IMR-90 (cell line): ENCODE measurements at regions not wholly inside any gene's neighbourhood (a gene's known extent, or its start where the extent isn't known, plus 50 kb on each side); places are given as distances from the start of the nearest gene placed in this dataset.

ENCODE experiments used
- ATAC-seq: fragments of 200-7000 bp; cut with Tn5 transposase; 2 replicates; pipeline ENCODE4 v1.9.1; 2020; ENCODE audit warnings: low read depth, mild to moderate bottlenecking, moderate library complexity
- BruUV-seq: library from RNA; stranded (reverse); fragments of 400-500 nt; replicated peaks from 2 replicates; lab custom pipeline; 2021; lab: Mats Ljungman, UMichigan
- CTCF ChIA-PET: fragments of 300-600 bp; formaldehyde crosslinking; extraction: SDS; loops from one replicate; lab custom pipeline; 2021; ENCODE audit warnings: antibody characterized with exemption; lab: Yijun Ruan, JAX
- POLR2A ChIA-PET: fragments of 300-600 bp; sonication (Branson Sonifier 250); formaldehyde crosslinking; loops from one replicate; lab custom pipeline; 2022; ENCODE audit warnings: antibody characterized with exemption; ENCODE audit not compliant: unreplicated experiment; lab: Charles Lee
- DNase-seq: peaks from one replicate; pipeline ENCODE4 v3.0.0; 2013
- H2AFZ ChIP-seq: replicated peaks from 2 replicates; pipeline ENCODE3; 2013; ENCODE audit warnings: low read length, mild to moderate bottlenecking; ENCODE audit not compliant: poor library complexity
- H2AK5ac ChIP-seq: 2 replicates; pipeline ENCODE4 v1.6.1; 2013; ENCODE audit warnings: low read depth, low read length, inconsistent platforms
- H2AK9ac ChIP-seq: replicated peaks from 2 replicates; pipeline ENCODE3; 2013; ENCODE audit warnings: mild to moderate bottlenecking, low read depth, low read length, moderate library complexity; ENCODE audit not compliant: poor library complexity
- H2BK120ac ChIP-seq: 2 replicates; pipeline ENCODE4 v1.6.1; 2013; ENCODE audit warnings: low read depth, low read length, inconsistent platforms
- H2BK15ac ChIP-seq: 3 replicates; pipeline ENCODE4 v1.6.1; 2013; ENCODE audit warnings: low read depth, low read length, inconsistent platforms
- H2BK20ac ChIP-seq: 2 replicates; pipeline ENCODE4 v1.6.1; 2013; ENCODE audit warnings: low read depth, mild to moderate bottlenecking, inconsistent platforms, low read length, moderate library complexity
- H2BK5ac ChIP-seq: 2 replicates; pipeline ENCODE4 v1.6.1; 2013; ENCODE audit warnings: mild to moderate bottlenecking, low read depth, low read length, inconsistent platforms; ENCODE audit not compliant: poor library complexity, severe bottlenecking
- H3K14ac ChIP-seq: replicated peaks from 2 replicates; pipeline ENCODE4 v1.6.1; 2013; ENCODE audit warnings: low read depth, low read length, inconsistent platforms
- H3K18ac ChIP-seq: 2 replicates; pipeline ENCODE4 v1.6.1; 2013; ENCODE audit warnings: low read depth, low read length, control low read depth
- H3K23ac ChIP-seq: 2 replicates; pipeline ENCODE4 v1.6.1; 2013; ENCODE audit warnings: low read depth, low read length, inconsistent platforms
- H3K27ac ChIP-seq: 2 replicates; pipeline ENCODE4 v1.5.1; 2013; ENCODE audit warnings: mild to moderate bottlenecking, control low read depth, low read length; ENCODE audit not compliant: insufficient read depth
- H3K27me3 ChIP-seq: 2 replicates; pipeline ENCODE4 v1.6.1; 2013; ENCODE audit warnings: low read length; ENCODE audit not compliant: control insufficient read depth, insufficient read depth
- H3K36me3 ChIP-seq: 2 replicates; pipeline ENCODE4 v1.6.1; 2013; ENCODE audit warnings: low read length, mixed read lengths; ENCODE audit not compliant: control insufficient read depth, insufficient read depth
- H3K4ac ChIP-seq: 2 replicates; pipeline ENCODE4 v1.6.1; 2013; ENCODE audit warnings: low read depth, low read length, inconsistent platforms
- H3K4me1 ChIP-seq: 2 replicates; pipeline ENCODE4 v1.6.1; 2013; ENCODE audit warnings: low read length, mixed read lengths; ENCODE audit not compliant: control insufficient read depth, insufficient read depth
- H3K4me2 ChIP-seq: 2 replicates; pipeline ENCODE4 v1.6.1; 2013; ENCODE audit warnings: low read depth, mild to moderate bottlenecking, control low read depth, low read length, moderate library complexity
- H3K4me3 ChIP-seq: 2 replicates; pipeline ENCODE4 v1.5.1; 2013; ENCODE audit warnings: low read depth, mild to moderate bottlenecking, control low read depth, low read length, moderate library complexity; ENCODE audit not compliant: insufficient read depth
- H3K56ac ChIP-seq: 2 replicates; pipeline ENCODE4 v1.6.1; 2013; ENCODE audit warnings: low read length, inconsistent platforms; ENCODE audit not compliant: insufficient read depth; ENCODE audit errors: extremely low read depth
- H3K79me1 ChIP-seq, 2 experiments: 2 replicates each; pipeline ENCODE4 v1.6.1; 2013; ENCODE audit warnings: low read length in 2 of 2, inconsistent platforms in 1 of 2, low read depth in 1 of 2
- H3K9ac ChIP-seq: 2 replicates; pipeline ENCODE4 v1.6.1; 2013; ENCODE audit warnings: low read depth, low read length, control low read depth
- H3K9me1 ChIP-seq: 2 replicates; pipeline ENCODE4 v1.6.1; 2013; ENCODE audit warnings: low read length, inconsistent platforms; ENCODE audit not compliant: insufficient read depth
- H3K9me3 ChIP-seq: 2 replicates; pipeline ENCODE4 v1.6.1; 2013; ENCODE audit warnings: low read length; ENCODE audit not compliant: control insufficient read depth, insufficient read depth
- H4K20me1 ChIP-seq: 2 replicates; pipeline ENCODE4 v1.6.1; 2013; ENCODE audit warnings: low read length, inconsistent platforms; ENCODE audit not compliant: insufficient read depth
- H4K5ac ChIP-seq: 2 replicates; pipeline ENCODE4 v1.6.1; 2013; ENCODE audit warnings: mild to moderate bottlenecking, low read depth, low read length, control low read depth
- H4K8ac ChIP-seq, 2 experiments: 2 replicates each; pipeline ENCODE4 v1.6.1; 2013; ENCODE audit warnings: low read depth in 2 of 2, low read length in 2 of 2, control low read depth in 1 of 2, inconsistent platforms in 1 of 2
- H4K91ac ChIP-seq: 2 replicates; pipeline ENCODE4 v1.6.1; 2013; ENCODE audit warnings: low read depth, low read length, inconsistent platforms; ENCODE audit not compliant: insufficient read depth
- BHLHE40 ChIP-seq: fragments of 150-350 bp; IDR thresholded peaks from 2 replicates; pipeline ENCODE4 v1.6.1; 2016; ENCODE audit warnings: mild to moderate bottlenecking, low read depth, low read length
- CEBPB ChIP-seq: IDR thresholded peaks from 2 replicates; pipeline ENCODE4 v1.6.1; 2012; ENCODE audit warnings: low read depth, low read length, improper control_type of control experiment
- CHD1 ChIP-seq: IDR thresholded peaks from 2 replicates; pipeline ENCODE4 v1.6.1; 2012; ENCODE audit warnings: low read depth, low read length, improper control_type of control experiment
- CTCF ChIP-seq: conservative IDR thresholded peaks from 2 replicates; pipeline ENCODE4 v1.5.1; 2012; ENCODE audit warnings: mild to moderate bottlenecking, low read depth, low read length, improper control_type of control experiment
- ELK1 ChIP-seq: fragments of 150-350 bp; IDR thresholded peaks from 2 replicates; pipeline ENCODE4 v1.6.1; 2016; ENCODE audit warnings: low read depth, mild to moderate bottlenecking, low read length, moderate library complexity, borderline replicate concordance
- FOS ChIP-seq: fragments of 150-350 bp; IDR thresholded peaks from 2 replicates; pipeline ENCODE4 v1.6.1; 2016; ENCODE audit warnings: low read depth, low read length
- MAFK ChIP-seq: IDR thresholded peaks from 2 replicates; pipeline ENCODE4 v1.6.1; 2012; ENCODE audit warnings: low read depth, low read length, improper control_type of control experiment
- MAZ ChIP-seq: IDR thresholded peaks from 2 replicates; pipeline ENCODE4 v1.6.1; 2012; ENCODE audit warnings: low read depth, mild to moderate bottlenecking, low read length, improper control_type of control experiment, moderate library complexity, borderline replicate concordance
- MXI1 ChIP-seq: IDR thresholded peaks from 2 replicates; pipeline ENCODE4 v1.6.1; 2012; ENCODE audit warnings: low read depth, mild to moderate bottlenecking, low read length, moderate library complexity, borderline replicate concordance
- NFE2L2 ChIP-seq: fragments of 150-350 bp; IDR thresholded peaks from 2 replicates; pipeline ENCODE4 v1.6.1; 2016; ENCODE audit warnings: low read depth, mild to moderate bottlenecking, low read length
- POLR2A ChIP-seq: IDR thresholded peaks from 2 replicates; pipeline ENCODE4 v1.6.1; 2012; ENCODE audit warnings: mild to moderate bottlenecking, low read depth, low read length
- RAD21 ChIP-seq: IDR thresholded peaks from 2 replicates; pipeline ENCODE4 v1.6.1; 2012; ENCODE audit warnings: low read length, improper control_type of control experiment
- RCOR1 ChIP-seq: IDR thresholded peaks from 2 replicates; pipeline ENCODE4 v1.6.1; 2012; ENCODE audit warnings: mild to moderate bottlenecking, low read length, improper control_type of control experiment; ENCODE audit not compliant: insufficient replicate concordance
- RFX5 ChIP-seq: IDR thresholded peaks from 2 replicates; pipeline ENCODE4 v1.8.0; 2012; ENCODE audit warnings: low read depth, mild to moderate bottlenecking, low read length, moderate library complexity
- SMC3 ChIP-seq: fragments of 150-350 bp; IDR thresholded peaks from 2 replicates; pipeline ENCODE4 v1.6.1; 2016; ENCODE audit warnings: low read depth, mild to moderate bottlenecking, antibody characterized with exemption, low read length, moderate library complexity
- USF2 ChIP-seq: fragments of 150-350 bp; IDR thresholded peaks from 2 replicates; pipeline ENCODE4 v1.6.1; 2017; ENCODE audit warnings: mild to moderate bottlenecking, antibody characterized with exemption, low read length, low read depth
- WGBS, 2 experiments: methylation state at CpG; one replicate each; pipeline versions ENCODE4 v1.1.5 to v1.1.7; 2013; ENCODE audit warnings: missing lambda C conversion rate in 2 of 2; ENCODE audit not compliant: insufficient read length in 1 of 2; ENCODE audit errors: extremely low coverage in 2 of 2; 5-methylcytosine and 5-hydroxymethylcytosine counted together
- dilution Hi-C: fragments of 300-500 bp; cut with HindIII; formaldehyde crosslinking; loops from one replicate; pipeline ENCODE4 v1.14.3; 2018; ENCODE audit warnings: low sequenced_read_pairs; ENCODE audit not compliant: unreplicated experiment
- in situ Hi-C: fragments of 300-500 bp; cut with MboI; formaldehyde crosslinking; loops from 3 replicates; pipeline ENCODE4 v1.14.3; 2019; ENCODE audit warnings: low sequenced_read_pairs, inconsistent platforms, mixed read lengths
- intact Hi-C: fragments of 100-400 bp; cut with micrococcal nuclease; formaldehyde crosslinking; loops from 2 replicates; pipeline ENCODE4 v1.10.0; 2022

- POLR2A ChIA-PET, result no interaction called here
- intact Hi-C loops (no loop called here), in situ Hi-C loops (no loop called here), dilution Hi-C loops (no loop called here)
- ATAC-seq (no peak), DNase-seq (no peak)
- Histone ChIP-seq H3K79me1 (no peaks in the 10 kb centered on the region), H3K9me3 (no peaks in the 10 kb centered on the region; the same call in 1 of the 2 replicates), H3K4me3 (no peak overlapping the region), H4K8ac (no peak overlapping the region), H3K23ac (no peak overlapping the region), H2AK5ac (no peak overlapping the region), H4K91ac (no peak overlapping the region), H2BK5ac (no peak overlapping the region), H2BK15ac (no peak overlapping the region), H4K5ac (no peak overlapping the region), H3K36me3 (no peaks in the 10 kb centered on the region), H3K27ac (no peak overlapping the region), H3K56ac (no peak overlapping the region), H2AFZ (no peak overlapping the region), H2BK20ac (no peak overlapping the region), H2AK9ac (no peak overlapping the region), H3K4ac (no peak overlapping the region), H3K9ac (no peak overlapping the region), H3K4me1 (no peaks in the 10 kb centered on the region), H3K18ac (no peak overlapping the region), H3K9me1 (no peaks in the 10 kb centered on the region), H3K27me3 (no peaks in the 10 kb centered on the region), H2BK120ac (no peak overlapping the region), H3K14ac (no peak overlapping the region), H4K20me1 (no peaks in the 10 kb centered on the region), H3K4me2 (no peak overlapping the region)
- no TSS peak for BruUV-seq
- TF ChIP-seq CHD1 (no peak), POLR2A (no peak), RCOR1 (no peak), NFE2L2 (no peak), SMC3 (no peak), FOS (no peak), MAZ (no peak), RFX5 (no peak), RAD21 (no peak), MAFK (no peak), ELK1 (no peak), CTCF (no peak), MXI1 (no peak), CEBPB (no peak), USF2 (no peak), BHLHE40 (no peak)
- CTCF ChIA-PET, result no interaction called here
- WGBS, 2 experiments, result no CpG with 5 or more reads among the region's 2 CpGs
Measured at GRCh38 chr6:114651611-114652010, 308.8 kb upstream of the HS3ST5 start.
